Keratinocyte (primary cell): ENCODE measurements at regions not wholly inside any gene's neighbourhood (a gene's known extent, or its start where the extent isn't known, plus 50 kb on each side); places are given as distances from the start of the nearest gene placed in this dataset.
A peak's percentile ranks its signal among the peaks of the same experiment; 100 is the strongest.

Experiments used
- DNase-seq: peaks from one replicate; pipeline ENCODE4 v3.0.0-alpha.2; 2011; ENCODE audit warnings: low read depth, missing footprints, low spot score
- FAIRE-seq: peaks from 2 replicates; lab custom pipeline; 2011; peaks lifted over from hg19 to GRCh38; lab: Jason Lieb, UNC
- H2AFZ ChIP-seq: 2 replicates; pipeline ENCODE4 v1.6.0; 2012; ENCODE audit warnings: low read length, control low read depth, inconsistent platforms; ENCODE audit not compliant: control insufficient read depth
- H3K27ac ChIP-seq: 2 replicates; pipeline ENCODE4 v1.5.1; 2011; ENCODE audit warnings: low read length; ENCODE audit not compliant: control insufficient read depth, insufficient read depth
- H3K27me3 ChIP-seq: 3 replicates; pipeline ENCODE4 v1.6.0; 2011; ENCODE audit warnings: low read length; ENCODE audit not compliant: control insufficient read depth, insufficient read depth; ENCODE audit errors: extremely low read depth
- H3K36me3 ChIP-seq, 2 experiments: 2 replicates in 1 of 2; 3 replicates in 1 of 2; pipeline ENCODE4 v1.5.1; 2011; ENCODE audit warnings: low read length in 2 of 2, mild to moderate bottlenecking in 1 of 2; ENCODE audit not compliant: control insufficient read depth in 2 of 2, insufficient read depth in 2 of 2; ENCODE audit errors: extremely low read depth in 1 of 2
- H3K4me1 ChIP-seq: 3 replicates; pipeline ENCODE4 v1.5.1; 2011; ENCODE audit warnings: low read length; ENCODE audit not compliant: control insufficient read depth, insufficient read depth; ENCODE audit errors: extremely low read depth
- H3K4me2 ChIP-seq: 3 replicates; pipeline ENCODE4 v1.6.0; 2011; ENCODE audit warnings: low read depth, low read length; ENCODE audit not compliant: control insufficient read depth, insufficient read depth; ENCODE audit errors: extremely low read depth
- H3K4me3 ChIP-seq, 3 experiments: fragments of 200-600 bp in 1 of 3; sonication (generic) in 1 of 3; 2 replicates in 2 of 3; 3 replicates in 1 of 3; pipeline ENCODE4 v1.5.1; 2011 to 2016; ENCODE audit warnings: low read length in 3 of 3, mild to moderate bottlenecking in 3 of 3, control low read depth in 2 of 3, inconsistent platforms in 1 of 3, low read depth in 1 of 3, mixed read lengths in 1 of 3, mixed run types in 1 of 3, moderate library complexity in 1 of 3; ENCODE audit not compliant: control insufficient read depth in 2 of 3, insufficient read depth in 2 of 3; ENCODE audit errors: extremely low read depth in 1 of 3
- H3K79me2 ChIP-seq: 2 replicates; pipeline ENCODE4 v1.6.0; 2012; ENCODE audit warnings: low read length; ENCODE audit not compliant: control insufficient read depth, insufficient read depth
- H3K9ac ChIP-seq: 3 replicates; pipeline ENCODE4 v1.6.0; 2011; ENCODE audit warnings: low read length; ENCODE audit not compliant: control insufficient read depth, insufficient read depth; ENCODE audit errors: extremely low read depth
- H3K9me1 ChIP-seq: 3 replicates; pipeline ENCODE4 v1.6.0; 2011; ENCODE audit warnings: low read length; ENCODE audit not compliant: control insufficient read depth, insufficient read depth; ENCODE audit errors: extremely low read depth
- H3K9me3 ChIP-seq: 2 replicates; pipeline ENCODE4 v1.5.1; 2012; ENCODE audit warnings: low read depth, low read length; ENCODE audit not compliant: control insufficient read depth
- H4K20me1 ChIP-seq: 3 replicates; pipeline ENCODE4 v1.6.0; 2011; ENCODE audit warnings: low read length; ENCODE audit not compliant: control insufficient read depth, insufficient read depth; ENCODE audit errors: extremely low read depth
- CTCF ChIP-seq, 3 experiments: IDR thresholded peaks in 1 of 3; conservative IDR thresholded peaks in 1 of 3; optimal IDR thresholded peaks in 1 of 3; 2 replicates in 2 of 3; 3 replicates in 1 of 3; pipeline versions ENCODE3 to v1.5.1; 2011; ENCODE audit warnings: low read length in 3 of 3, mild to moderate bottlenecking in 3 of 3, moderate library complexity in 2 of 3, control low read depth in 1 of 3, inconsistent platforms in 1 of 3; ENCODE audit not compliant: insufficient read depth in 2 of 3; ENCODE audit errors: extremely low read depth in 1 of 3
- EZH2 ChIP-seq: IDR thresholded peaks from one replicate; pipeline ENCODE4 v1.6.1; 2012; ENCODE audit warnings: inconsistent platforms, mild to moderate bottlenecking, low read length, moderate library complexity
- dilution Hi-C: fragments of 300-500 bp; cut with MboI; formaldehyde crosslinking; loops from one replicate; pipeline ENCODE4 v1.7.0; 2020; ENCODE audit warnings: low sequenced_read_pairs; ENCODE audit not compliant: extremely low pct_ligation_motif_present

GRCh38 chr13:73842184-73842583 lies 292.0 kb downstream of the KLF12 start:
- FAIRE-seq (no peak), DNase-seq (no peak)
- Histone ChIP-seq H3K4me1 (no peaks in the 10 kb centered on the region), H3K9me3 (no peaks in the 10 kb centered on the region), H2AFZ (no peak overlapping the region), H3K27ac (no peak overlapping the region), H3K4me2 (no peak overlapping the region), H3K36me3 (peaks cover 0 to 1% of the 10 kb centered on the region in 2 experiments), H4K20me1 (no peaks in the 10 kb centered on the region), H3K9me1 (no peaks in the 10 kb centered on the region), H3K79me2 (no peaks in the 10 kb centered on the region), H3K4me3 (no peak overlapping the region), H3K27me3 (no peaks in the 10 kb centered on the region), H3K9ac (no peak overlapping the region)
- dilution Hi-C loops: no loop called here
- TF ChIP-seq CTCF (optimal IDR thresholded peaks at IDR 0.05 in 1 of 3, IDR thresholded peaks at IDR 0.05 in 1 of 3, conservative IDR thresholded peaks at IDR 0.05 in 1 of 3; ENCODE audit: extremely low read depth in 1 of 3, insufficient read depth in 2 of 3, low read length in 3 of 3): no peak
- TF ChIP-seq EZH2: no peak

GRCh38 chr13:73837147-73837546 lies 297.1 kb downstream of the KLF12 start:
- Histone ChIP-seq H3K79me2 (no peaks in the 10 kb centered on the region), H3K27me3 (no peaks in the 10 kb centered on the region), H2AFZ (no peak overlapping the region), H3K9ac (no peak overlapping the region), H3K4me2 (no peak overlapping the region), H3K4me1 (no peaks in the 10 kb centered on the region), H3K27ac (no peak overlapping the region), H3K4me3 (no peak overlapping the region), H4K20me1 (no peaks in the 10 kb centered on the region), H3K9me1 (no peaks in the 10 kb centered on the region), H3K9me3 (no peaks in the 10 kb centered on the region), H3K36me3 (no peaks in the 10 kb centered on the region)
- DNase-seq: no peak
- TF ChIP-seq CTCF (optimal IDR thresholded peaks at IDR 0.05 in 1 of 3, IDR thresholded peaks at IDR 0.05 in 1 of 3, conservative IDR thresholded peaks at IDR 0.05 in 1 of 3; ENCODE audit: extremely low read depth in 1 of 3, insufficient read depth in 2 of 3, low read length in 3 of 3): no peak
- TF ChIP-seq EZH2: no peak
- FAIRE-seq: peak; percentile 9
- dilution Hi-C loops: no loop called here
